ENCODE measurements at regions not wholly inside any gene's neighbourhood (a gene's known extent, or its start where the extent isn't known, plus 50 kb on each side); places are given as distances from the start of the nearest gene placed in this dataset.

DNA sequence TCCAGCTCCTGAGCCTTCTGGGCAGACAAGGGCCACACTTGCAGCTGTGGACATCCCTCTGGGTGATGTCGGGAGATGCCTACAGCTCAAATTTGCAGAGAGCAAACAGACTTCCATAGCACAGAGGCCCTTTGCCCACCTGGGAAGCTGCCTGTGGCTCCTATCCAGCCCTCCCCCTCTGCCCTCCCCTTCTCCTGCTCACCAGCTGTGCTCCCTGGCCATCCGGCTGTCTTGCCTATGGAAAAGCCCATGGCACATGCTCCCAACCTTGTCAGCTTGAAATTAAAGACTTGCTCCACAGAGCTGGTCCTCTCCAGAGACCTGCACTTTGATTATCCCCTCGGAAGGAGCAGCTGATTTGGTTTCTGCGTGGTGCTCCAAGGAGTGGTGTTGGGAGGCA lies 118.9 kb upstream of the NECTIN1 start:
- TF ChIP-seq TCF7 (IDR thresholded peaks at IDR 0.05; ENCODE audit: low read depth) (no peak), KLF6 (CRISPR knock-in tag; IDR thresholded peaks at IDR 0.05) (no peak), ZNF776 (CRISPR knock-in tag; IDR thresholded peaks at IDR 0.05) (no peak), POLR2A (IDR thresholded peaks at IDR 0.05; ENCODE audit: insufficient read depth in 1 of 2, low read depth in 2 of 2, low read length in 2 of 2) (no peak), POLR2AphosphoS5 (IDR thresholded peaks at IDR 0.05; ENCODE audit: low read depth, low read length) (no peak), GTF2F1 (IDR thresholded peaks at IDR 0.05; ENCODE audit: low read length) (no peak)

All from HepG2 (cell line).